ENCODE measurements at regions not wholly inside any gene's neighbourhood (a gene's known extent, or its start where the extent isn't known, plus 50 kb on each side); places are given as distances from the start of the nearest gene placed in this dataset.

DNA sequence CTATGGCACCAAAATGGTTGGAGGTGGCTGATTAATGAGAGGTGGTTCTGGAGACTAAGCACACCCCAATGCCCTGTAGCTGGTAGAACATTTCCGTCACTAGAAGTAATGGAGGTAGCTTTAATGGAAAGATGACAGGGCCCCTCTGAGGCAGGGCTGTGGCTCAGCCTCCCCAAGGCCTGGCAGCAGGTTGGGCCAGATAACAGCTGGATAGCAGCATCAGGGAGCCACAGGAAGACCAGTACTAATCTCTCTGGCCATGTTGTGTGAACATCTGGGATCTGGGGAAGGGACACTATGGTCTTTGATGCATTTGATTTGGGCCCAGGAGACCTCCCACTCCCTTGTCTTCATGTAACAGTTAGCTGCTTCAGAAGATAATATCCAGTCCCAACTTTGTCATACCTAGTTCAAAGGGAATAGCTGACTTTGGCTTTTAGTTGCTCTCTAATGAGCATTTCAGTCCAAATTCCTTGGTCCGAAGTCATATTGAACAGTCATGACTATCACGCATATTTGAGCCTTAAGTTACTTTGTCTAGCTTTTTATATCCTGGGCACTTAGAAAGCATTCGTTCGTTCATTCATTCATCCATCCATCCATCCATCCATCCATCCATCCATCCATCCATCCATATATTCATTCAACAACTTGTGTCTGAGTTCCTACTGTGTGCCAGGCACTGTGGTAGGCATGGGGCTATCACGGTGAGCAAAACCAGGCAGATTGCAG lies 53.0 kb upstream of the LMO2 start (continued):
- TF ChIP-seq, protein P1, sequence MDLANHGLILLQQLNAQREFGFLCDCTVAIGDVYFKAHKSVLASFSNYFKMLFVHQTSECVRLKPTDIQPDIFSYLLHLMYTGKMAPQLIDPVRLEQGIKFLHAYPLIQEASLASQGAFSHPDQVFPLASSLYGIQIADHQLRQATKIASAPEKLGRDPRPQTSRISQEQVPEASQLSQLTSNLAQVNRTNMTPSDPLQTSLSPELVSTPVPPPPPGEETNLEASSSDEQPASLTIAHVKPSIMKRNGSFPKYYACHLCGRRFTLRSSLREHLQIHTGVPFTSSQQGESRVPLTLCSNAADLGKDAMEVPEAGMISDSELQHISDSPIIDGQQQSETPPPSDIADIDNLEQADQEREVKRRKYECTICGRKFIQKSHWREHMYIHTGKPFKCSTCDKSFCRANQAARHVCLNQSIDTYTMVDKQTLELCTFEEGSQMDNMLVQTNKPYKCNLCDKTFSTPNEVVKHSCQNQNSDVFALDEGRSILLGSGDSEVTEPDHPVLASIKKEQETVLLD (IDR thresholded peaks at IDR 0.05) = peak; percentile 77; the same call in 1 of the 2 replicates
- TF ChIP-seq ARHGAP35 (IDR thresholded peaks at IDR 0.05; ENCODE audit: partially characterized antibody) (no peak), ZSCAN32 (CRISPR knock-in tag; IDR thresholded peaks at IDR 0.05) (no peak), SNRNP70 (optimal IDR thresholded peaks at IDR 0.05; ENCODE audit: low read depth, low read length) (no peak), ZNF444 (CRISPR knock-in tag; IDR thresholded peaks at IDR 0.05) (no peak), TOE1 (IDR thresholded peaks at IDR 0.05; ENCODE audit: borderline replicate concordance) (peak; percentile 52; the same call in 1 of the 2 replicates), TOE1 (CRISPR knock-in tag; IDR thresholded peaks at IDR 0.05; ENCODE audit: borderline replicate concordance, low read depth) (no peak), HNRNPLL (IDR thresholded peaks at IDR 0.05; ENCODE audit: low read depth, low read length, poor library complexity, severe bottlenecking) (no peak), ZNF174 (CRISPR knock-in tag; IDR thresholded peaks at IDR 0.05) (no peak), ELF1 (tag; IDR thresholded peaks at IDR 0.05) (no peak; the same call in 1 of the 2 replicates), DIDO1 (tag; IDR thresholded peaks at IDR 0.05; ENCODE audit: low read depth) (peak; percentile 86), MEF2D (tag; conservative IDR thresholded peaks at IDR 0.05; ENCODE audit: low read depth) (peak; percentile 93), SLC30A9 (CRISPR knock-in tag; IDR thresholded peaks at IDR 0.05) (no peak), SMC3 (conservative IDR thresholded peaks at IDR 0.05; ENCODE audit: insufficient read depth, low read depth, low read length) (0 out of 2 replicates have a peak, but pooled peaks have one; percentile 9), YY1 (IDR thresholded peaks at IDR 0.05; ENCODE audit: borderline replicate concordance in 1 of 3, control insufficient read depth in 1 of 3, extremely low read depth in 1 of 3, insufficient read depth in 3 of 3, insufficient read length in 1 of 3, insufficient replicate concordance in 2 of 3, low read depth in 1 of 3, low read length in 2 of 3) (peak in 2 of 3 experiments; percentile 45 to 83)
- TF ChIP-seq, protein P2, sequence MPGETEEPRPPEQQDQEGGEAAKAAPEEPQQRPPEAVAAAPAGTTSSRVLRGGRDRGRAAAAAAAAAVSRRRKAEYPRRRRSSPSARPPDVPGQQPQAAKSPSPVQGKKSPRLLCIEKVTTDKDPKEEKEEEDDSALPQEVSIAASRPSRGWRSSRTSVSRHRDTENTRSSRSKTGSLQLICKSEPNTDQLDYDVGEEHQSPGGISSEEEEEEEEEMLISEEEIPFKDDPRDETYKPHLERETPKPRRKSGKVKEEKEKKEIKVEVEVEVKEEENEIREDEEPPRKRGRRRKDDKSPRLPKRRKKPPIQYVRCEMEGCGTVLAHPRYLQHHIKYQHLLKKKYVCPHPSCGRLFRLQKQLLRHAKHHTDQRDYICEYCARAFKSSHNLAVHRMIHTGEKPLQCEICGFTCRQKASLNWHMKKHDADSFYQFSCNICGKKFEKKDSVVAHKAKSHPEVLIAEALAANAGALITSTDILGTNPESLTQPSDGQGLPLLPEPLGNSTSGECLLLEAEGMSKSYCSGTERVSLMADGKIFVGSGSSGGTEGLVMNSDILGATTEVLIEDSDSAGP (CRISPR knock-in tag; IDR thresholded peaks at IDR 0.05) = no peak
- TF ChIP-seq, protein P3, sequence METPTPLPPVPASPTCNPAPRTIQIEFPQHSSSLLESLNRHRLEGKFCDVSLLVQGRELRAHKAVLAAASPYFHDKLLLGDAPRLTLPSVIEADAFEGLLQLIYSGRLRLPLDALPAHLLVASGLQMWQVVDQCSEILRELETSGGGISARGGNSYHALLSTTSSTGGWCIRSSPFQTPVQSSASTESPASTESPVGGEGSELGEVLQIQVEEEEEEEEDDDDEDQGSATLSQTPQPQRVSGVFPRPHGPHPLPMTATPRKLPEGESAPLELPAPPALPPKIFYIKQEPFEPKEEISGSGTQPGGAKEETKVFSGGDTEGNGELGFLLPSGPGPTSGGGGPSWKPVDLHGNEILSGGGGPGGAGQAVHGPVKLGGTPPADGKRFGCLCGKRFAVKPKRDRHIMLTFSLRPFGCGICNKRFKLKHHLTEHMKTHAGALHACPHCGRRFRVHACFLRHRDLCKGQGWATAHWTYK (CRISPR knock-in tag; IDR thresholded peaks at IDR 0.05) = peak; percentile 93; the same call in 1 of the 2 replicates
- TF ChIP-seq, protein P4, sequence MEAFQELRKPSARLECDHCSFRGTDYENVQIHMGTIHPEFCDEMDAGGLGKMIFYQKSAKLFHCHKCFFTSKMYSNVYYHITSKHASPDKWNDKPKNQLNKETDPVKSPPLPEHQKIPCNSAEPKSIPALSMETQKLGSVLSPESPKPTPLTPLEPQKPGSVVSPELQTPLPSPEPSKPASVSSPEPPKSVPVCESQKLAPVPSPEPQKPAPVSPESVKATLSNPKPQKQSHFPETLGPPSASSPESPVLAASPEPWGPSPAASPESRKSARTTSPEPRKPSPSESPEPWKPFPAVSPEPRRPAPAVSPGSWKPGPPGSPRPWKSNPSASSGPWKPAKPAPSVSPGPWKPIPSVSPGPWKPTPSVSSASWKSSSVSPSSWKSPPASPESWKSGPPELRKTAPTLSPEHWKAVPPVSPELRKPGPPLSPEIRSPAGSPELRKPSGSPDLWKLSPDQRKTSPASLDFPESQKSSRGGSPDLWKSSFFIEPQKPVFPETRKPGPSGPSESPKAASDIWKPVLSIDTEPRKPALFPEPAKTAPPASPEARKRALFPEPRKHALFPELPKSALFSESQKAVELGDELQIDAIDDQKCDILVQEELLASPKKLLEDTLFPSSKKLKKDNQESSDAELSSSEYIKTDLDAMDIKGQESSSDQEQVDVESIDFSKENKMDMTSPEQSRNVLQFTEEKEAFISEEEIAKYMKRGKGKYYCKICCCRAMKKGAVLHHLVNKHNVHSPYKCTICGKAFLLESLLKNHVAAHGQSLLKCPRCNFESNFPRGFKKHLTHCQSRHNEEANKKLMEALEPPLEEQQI (IDR thresholded peaks at IDR 0.05) = peak; percentile 98

Data from K562 (cell line).